ENCODE measurements at regions not wholly inside any gene's neighbourhood (a gene's known extent, or its start where the extent isn't known, plus 50 kb on each side); places are given as distances from the start of the nearest gene placed in this dataset.
"Not testable (repeated sequence)": the region's sequence is repeated elsewhere in the genome, so short reads cannot be mapped to it uniquely, and the experiment has no call there.

GRCh38 chr1:99397029-99397428 lies 132.7 kb downstream of the PLPPR4 start:
- H3K4me3 ChIP-seq (ENCODE audit: insufficient read depth in 1 of 2, low read depth in 1 of 2, low read length in 2 of 2), result no peak overlapping the region
- no peaks in the 10 kb centered on the region for H3K9me3 ChIP-seq (ENCODE audit: control insufficient read depth, low read length)
- H3K18ac ChIP-seq (ENCODE audit: low read depth in 1 of 2, low read length in 2 of 2), result no peak overlapping the region
- no peak overlapping the region for H2AK5ac ChIP-seq (ENCODE audit: low read length, severe bottlenecking)
- 77% methylated on average over 2 of the region's 2 CpGs for WGBS
- no peak overlapping the region for H3K9ac ChIP-seq (ENCODE audit: low read length)
- no peak overlapping the region for H3K14ac ChIP-seq (ENCODE audit: low read length in 2 of 2)
- H3K4ac ChIP-seq (ENCODE audit: low read depth in 1 of 2, low read length in 2 of 2), result no peak overlapping the region
- H3K36me3 ChIP-seq (ENCODE audit: control insufficient read depth in 1 of 2, insufficient read depth in 2 of 2, low read depth in 1 of 2, low read length in 2 of 2), result no peaks in the 10 kb centered on the region
- no peak overlapping the region for H2AFZ ChIP-seq (ENCODE audit: low read depth, low read length)
- H3K79me1 ChIP-seq (replicated peaks; ENCODE audit: low read length, poor library complexity, severe bottlenecking), result no peaks in the 10 kb centered on the region
- no peak overlapping the region for H2BK12ac ChIP-seq (ENCODE audit: low read length in 2 of 2)
- H3K23ac ChIP-seq (ENCODE audit: low read length in 2 of 2), result no peak overlapping the region
- H3K27ac ChIP-seq (ENCODE audit: low read length, poor library complexity, severe bottlenecking), result no peak overlapping the region
- no peak overlapping the region for H2BK5ac ChIP-seq (ENCODE audit: low read depth, low read length, poor library complexity, severe bottlenecking)
- H3K4me2 ChIP-seq (ENCODE audit: low read length, poor library complexity, severe bottlenecking), result no peak overlapping the region
- no peaks in the 10 kb centered on the region for H3K4me1 ChIP-seq (ENCODE audit: control insufficient read depth, insufficient read depth, low read depth, low read length)
- no peak overlapping the region for H4K8ac ChIP-seq (ENCODE audit: low read length)
- no peak overlapping the region for H2BK15ac ChIP-seq (ENCODE audit: low read depth, poor library complexity, severe bottlenecking)
- no peaks in the 10 kb centered on the region for H3K27me3 ChIP-seq (ENCODE audit: control insufficient read depth in 1 of 2, insufficient read depth in 1 of 2, low read length in 2 of 2)
- H4K91ac ChIP-seq (ENCODE audit: low read length), result no peak overlapping the region
- H2BK120ac ChIP-seq (ENCODE audit: low read depth, low read length), result no peak overlapping the region
- DNase-seq, result no peak

- Histone ChIP-seq H3K4me3 (ENCODE audit: insufficient read depth in 1 of 2, low read depth in 1 of 2, low read length in 2 of 2) (no peak overlapping the region), H3K4me2 (ENCODE audit: low read length, poor library complexity, severe bottlenecking) (no peak overlapping the region), H3K4me1 (ENCODE audit: control insufficient read depth, insufficient read depth, low read depth, low read length) (no peaks in the 10 kb centered on the region)
Observed at GRCh38 chr1:99397863-99398262, 133.6 kb downstream of the PLPPR4 start.

GRCh38 chr1:99401556-99401955 lies 137.3 kb downstream of the PLPPR4 start:
- H3K18ac ChIP-seq (ENCODE audit: low read depth in 1 of 2, low read length in 2 of 2); H2BK15ac ChIP-seq (ENCODE audit: low read depth, poor library complexity, severe bottlenecking); H4K8ac ChIP-seq (ENCODE audit: low read length); H3K14ac ChIP-seq (ENCODE audit: low read length in 2 of 2); H2BK120ac ChIP-seq (ENCODE audit: low read depth, low read length); H4K91ac ChIP-seq (ENCODE audit: low read length); H2AK5ac ChIP-seq (ENCODE audit: low read length, severe bottlenecking); H3K4me1 ChIP-seq (ENCODE audit: control insufficient read depth, insufficient read depth, low read depth, low read length); H3K36me3 ChIP-seq (ENCODE audit: control insufficient read depth in 1 of 2, insufficient read depth in 2 of 2, low read depth in 1 of 2, low read length in 2 of 2); H3K27me3 ChIP-seq (ENCODE audit: control insufficient read depth in 1 of 2, insufficient read depth in 1 of 2, low read length in 2 of 2); DNase-seq; H3K9me3 ChIP-seq (ENCODE audit: control insufficient read depth, low read length); H3K23ac ChIP-seq (ENCODE audit: low read length in 2 of 2); H3K79me1 ChIP-seq (replicated peaks; ENCODE audit: low read length, poor library complexity, severe bottlenecking); H3K4me2 ChIP-seq (ENCODE audit: low read length, poor library complexity, severe bottlenecking); H2BK5ac ChIP-seq (ENCODE audit: low read depth, low read length, poor library complexity, severe bottlenecking); H2BK12ac ChIP-seq (ENCODE audit: low read length in 2 of 2); H3K4ac ChIP-seq (ENCODE audit: low read depth in 1 of 2, low read length in 2 of 2); H3K4me3 ChIP-seq (ENCODE audit: insufficient read depth in 1 of 2, low read depth in 1 of 2, low read length in 2 of 2); H3K27ac ChIP-seq (ENCODE audit: low read length, poor library complexity, severe bottlenecking); H2AFZ ChIP-seq (ENCODE audit: low read depth, low read length); H3K9ac ChIP-seq (ENCODE audit: low read length): not testable (repeated sequence)

More at GRCh38 chr1:99397863-99398262, 133.6 kb downstream of the PLPPR4 start:
- no peak overlapping the region for H2AFZ ChIP-seq (ENCODE audit: low read depth, low read length)
- DNase-seq, result no peak
- no peak overlapping the region for H3K23ac ChIP-seq (ENCODE audit: low read length in 2 of 2)
- H4K8ac ChIP-seq (ENCODE audit: low read length), result no peak overlapping the region
- no peaks in the 10 kb centered on the region for H3K79me1 ChIP-seq (replicated peaks; ENCODE audit: low read length, poor library complexity, severe bottlenecking)
- H3K18ac ChIP-seq (ENCODE audit: low read depth in 1 of 2, low read length in 2 of 2), result no peak overlapping the region
- H2BK12ac ChIP-seq (ENCODE audit: low read length in 2 of 2), result no peak overlapping the region
- H3K27me3 ChIP-seq (ENCODE audit: control insufficient read depth in 1 of 2, insufficient read depth in 1 of 2, low read length in 2 of 2), result no peaks in the 10 kb centered on the region
- H3K14ac ChIP-seq (ENCODE audit: low read length in 2 of 2), result no peak overlapping the region
- no peak overlapping the region for H2AK5ac ChIP-seq (ENCODE audit: low read length, severe bottlenecking)
- H2BK5ac ChIP-seq (ENCODE audit: low read depth, low read length, poor library complexity, severe bottlenecking), result no peak overlapping the region
- no peak overlapping the region for H3K27ac ChIP-seq (ENCODE audit: low read length, poor library complexity, severe bottlenecking)
- H2BK120ac ChIP-seq (ENCODE audit: low read depth, low read length), result no peak overlapping the region
- no peak overlapping the region for H4K91ac ChIP-seq (ENCODE audit: low read length)
- H3K4ac ChIP-seq (ENCODE audit: low read depth in 1 of 2, low read length in 2 of 2), result no peak overlapping the region
- H2BK15ac ChIP-seq (ENCODE audit: low read depth, poor library complexity, severe bottlenecking), result no peak overlapping the region
- no peaks in the 10 kb centered on the region for H3K36me3 ChIP-seq (ENCODE audit: control insufficient read depth in 1 of 2, insufficient read depth in 2 of 2, low read depth in 1 of 2, low read length in 2 of 2)
- no peak overlapping the region for H3K9ac ChIP-seq (ENCODE audit: low read length)
- no peaks in the 10 kb centered on the region for H3K9me3 ChIP-seq (ENCODE audit: control insufficient read depth, low read length)

GRCh38 chr1:99404399-99404798 lies 140.1 kb downstream of the PLPPR4 start:
- WGBS, result 100% methylated on average over 1 of the region's 7 CpGs

More at GRCh38 chr1:99404399-99404798, 140.1 kb downstream of the PLPPR4 start:
- not testable (repeated sequence) for H3K14ac ChIP-seq (ENCODE audit: low read length in 2 of 2); H3K4me1 ChIP-seq (ENCODE audit: control insufficient read depth, insufficient read depth, low read depth, low read length); H3K23ac ChIP-seq (ENCODE audit: low read length in 2 of 2); H2AFZ ChIP-seq (ENCODE audit: low read depth, low read length); DNase-seq; H3K27me3 ChIP-seq (ENCODE audit: control insufficient read depth in 1 of 2, insufficient read depth in 1 of 2, low read length in 2 of 2); H3K4ac ChIP-seq (ENCODE audit: low read depth in 1 of 2, low read length in 2 of 2); H2BK120ac ChIP-seq (ENCODE audit: low read depth, low read length); H3K79me1 ChIP-seq (replicated peaks; ENCODE audit: low read length, poor library complexity, severe bottlenecking); H3K36me3 ChIP-seq (ENCODE audit: control insufficient read depth in 1 of 2, insufficient read depth in 2 of 2, low read depth in 1 of 2, low read length in 2 of 2); H2BK5ac ChIP-seq (ENCODE audit: low read depth, low read length, poor library complexity, severe bottlenecking); H3K9me3 ChIP-seq (ENCODE audit: control insufficient read depth, low read length); H2BK15ac ChIP-seq (ENCODE audit: low read depth, poor library complexity, severe bottlenecking); H2BK12ac ChIP-seq (ENCODE audit: low read length in 2 of 2); H4K8ac ChIP-seq (ENCODE audit: low read length); H3K18ac ChIP-seq (ENCODE audit: low read depth in 1 of 2, low read length in 2 of 2); H3K4me3 ChIP-seq (ENCODE audit: insufficient read depth in 1 of 2, low read depth in 1 of 2, low read length in 2 of 2); H4K91ac ChIP-seq (ENCODE audit: low read length); H2AK5ac ChIP-seq (ENCODE audit: low read length, severe bottlenecking); H3K4me2 ChIP-seq (ENCODE audit: low read length, poor library complexity, severe bottlenecking); H3K9ac ChIP-seq (ENCODE audit: low read length); H3K27ac ChIP-seq (ENCODE audit: low read length, poor library complexity, severe bottlenecking)
